ENCODE measurements at regions not wholly inside any gene's neighbourhood (a gene's known extent, or its start where the extent isn't known, plus 50 kb on each side); places are given as distances from the start of the nearest gene placed in this dataset.

- Histone ChIP-seq H3K27me3 (replicated peaks in 1 of 7) (no peaks in the 10 kb centered on the region), H3K36me3 (no peaks in the 10 kb centered on the region), H3K27ac (no peak overlapping the region), H3K4me3 (no peak overlapping the region), H3K9me3 (no peaks in the 10 kb centered on the region), H3K4me1 (no peaks in the 10 kb centered on the region)
- TF ChIP-seq POLR2A (IDR thresholded peaks at IDR 0.05) = no peak
- TF ChIP-seq POLR2AphosphoS5 (IDR thresholded peaks at IDR 0.05) = no peak
- TF ChIP-seq CTCF (IDR thresholded peaks at IDR 0.05 in 8 of 11, conservative IDR thresholded peaks at IDR 0.05 in 3 of 11) = no peak
- DNase-seq = no peak
- intact Hi-C loops (cut with DNase I; ENCODE audit: low total_unique reads) = loop anchor here (10.0 kb wide), 1 partner anchor 181 kb away; no protein-coding TSS in a partner anchor
These were observed 323.0 kb upstream of the CPXCR1 start for GRCh38 chrX:88424071-88424470.

- no peak overlapping the region for H3K27ac ChIP-seq
- DNase-seq = no peak
- intact Hi-C loops (cut with DNase I; ENCODE audit: low total_unique reads) = loop anchor here (10.0 kb wide), 1 partner anchor 180 kb away; no protein-coding TSS in a partner anchor
- no peaks in the 10 kb centered on the region for H3K36me3 ChIP-seq
- TF ChIP-seq POLR2AphosphoS5 (IDR thresholded peaks at IDR 0.05) = no peak
- no peak for TF ChIP-seq CTCF (IDR thresholded peaks at IDR 0.05 in 8 of 11, conservative IDR thresholded peaks at IDR 0.05 in 3 of 11)
- TF ChIP-seq POLR2A (IDR thresholded peaks at IDR 0.05) = no peak
- 80 to 88% (median 83%) methylated on average over 4 of the region's 4 CpGs for WGBS, 5 donors
- no peaks in the 10 kb centered on the region for H3K27me3 ChIP-seq (replicated peaks in 1 of 7)
- no peaks in the 10 kb centered on the region for H3K4me1 ChIP-seq
- H3K9me3 ChIP-seq = no peaks in the 10 kb centered on the region
- no peak overlapping the region for H3K4me3 ChIP-seq
These were observed 322.5 kb upstream of the CPXCR1 start for GRCh38 chrX:88424541-88424940.

GRCh38 chrX:88425739-88426138 is 321.3 kb upstream of the CPXCR1 start:
- intact Hi-C loops (cut with DNase I; ENCODE audit: low total_unique reads) = loop anchor here (10.0 kb wide), 1 partner anchor 179 kb away; no protein-coding TSS in a partner anchor
- WGBS, 5 donors = 40 to 52% (median 46%) methylated on average over 4 of the region's 4 CpGs
- no peak for DNase-seq
- TF ChIP-seq POLR2AphosphoS5 (IDR thresholded peaks at IDR 0.05) = no peak
- no peak for TF ChIP-seq POLR2A (IDR thresholded peaks at IDR 0.05)
- no peak for TF ChIP-seq CTCF (IDR thresholded peaks at IDR 0.05 in 8 of 11, conservative IDR thresholded peaks at IDR 0.05 in 3 of 11)
- Histone ChIP-seq H3K36me3 (no peaks in the 10 kb centered on the region), H3K4me1 (no peaks in the 10 kb centered on the region), H3K27me3 (replicated peaks in 1 of 7) (no peaks in the 10 kb centered on the region), H3K27ac (no peak overlapping the region), H3K4me3 (no peak overlapping the region), H3K9me3 (no peaks in the 10 kb centered on the region)

GRCh38 chrX:88437563-88437962 is 309.5 kb upstream of the CPXCR1 start:
- no peaks in the 10 kb centered on the region for H3K4me1 ChIP-seq
- H3K9me3 ChIP-seq = peaks cover 0 to 9% (median 0%) of the 10 kb centered on the region in 8 donors
- intact Hi-C loops (cut with DNase I; ENCODE audit: low total_unique reads) = no loop called here
- WGBS, 5 donors = 43 to 85% (median 71%) methylated on average over 1 of the region's 1 CpG
- no peak overlapping the region for H3K27ac ChIP-seq
- no peaks in the 10 kb centered on the region for H3K36me3 ChIP-seq
- no peak for TF ChIP-seq POLR2A (IDR thresholded peaks at IDR 0.05)
- no peak for TF ChIP-seq POLR2AphosphoS5 (IDR thresholded peaks at IDR 0.05)
- no peak for TF ChIP-seq CTCF (IDR thresholded peaks at IDR 0.05 in 8 of 11, conservative IDR thresholded peaks at IDR 0.05 in 3 of 11)
- no peak for DNase-seq
- H3K4me3 ChIP-seq = no peak overlapping the region
- H3K27me3 ChIP-seq (replicated peaks in 1 of 7) = no peaks in the 10 kb centered on the region
